GM21619 (cell line): ENCODE measurements at regions not wholly inside any gene's neighbourhood (a gene's known extent, or its start where the extent isn't known, plus 50 kb on each side); places are given as distances from the start of the nearest gene placed in this dataset.

Experiments used
- ATAC-seq: cut with Tn5 transposase; IDR thresholded peaks from one replicate; pipeline ENCODE4 v1.9.1; 2021; ENCODE audit not compliant: unreplicated experiment

DNA sequence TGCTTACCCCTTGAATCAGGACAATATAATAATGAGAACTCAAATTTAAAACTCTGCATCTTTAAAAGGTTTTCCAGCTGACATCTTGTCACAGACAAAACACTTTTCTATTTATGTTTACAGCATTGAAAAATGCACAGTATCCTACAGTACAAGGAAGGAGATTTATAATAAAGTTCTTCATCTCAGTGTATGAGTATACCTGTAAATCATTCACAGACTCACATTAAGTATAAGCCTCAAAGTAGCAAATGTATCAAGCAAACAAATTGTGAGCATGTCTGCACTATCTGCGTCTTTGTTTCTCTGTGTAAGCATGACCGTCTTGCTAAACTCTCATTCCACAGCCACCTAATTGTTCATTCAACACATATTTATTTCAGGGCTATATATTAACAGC is 52.8 kb downstream of the PPP1R2C start:
- no peak for ATAC-seq

DNA sequence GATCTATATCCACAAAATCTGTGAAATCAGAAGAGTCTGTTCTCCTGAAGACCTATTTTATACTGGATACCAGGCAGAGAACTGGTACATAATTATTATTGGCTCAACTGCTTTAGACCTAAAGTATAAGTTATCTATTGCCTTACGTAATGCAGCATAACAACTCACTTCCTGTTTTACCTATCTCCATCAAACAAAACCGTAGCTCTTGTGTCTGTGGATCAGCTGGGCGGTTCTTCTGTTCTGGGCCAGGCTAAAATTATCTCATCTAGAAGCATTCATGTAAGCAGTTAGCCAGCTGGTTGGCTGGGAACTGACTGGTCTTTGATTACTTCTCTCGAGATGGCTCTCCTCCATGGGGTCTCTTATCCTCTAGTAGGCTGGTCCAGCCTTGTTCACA is 57.8 kb downstream of the PPP1R2C start:
- no peak for ATAC-seq

- no peak for ATAC-seq
Observed at GRCh38 chrX:42715701-42716262, 62.2 kb downstream of the PPP1R2C start.

DNA sequence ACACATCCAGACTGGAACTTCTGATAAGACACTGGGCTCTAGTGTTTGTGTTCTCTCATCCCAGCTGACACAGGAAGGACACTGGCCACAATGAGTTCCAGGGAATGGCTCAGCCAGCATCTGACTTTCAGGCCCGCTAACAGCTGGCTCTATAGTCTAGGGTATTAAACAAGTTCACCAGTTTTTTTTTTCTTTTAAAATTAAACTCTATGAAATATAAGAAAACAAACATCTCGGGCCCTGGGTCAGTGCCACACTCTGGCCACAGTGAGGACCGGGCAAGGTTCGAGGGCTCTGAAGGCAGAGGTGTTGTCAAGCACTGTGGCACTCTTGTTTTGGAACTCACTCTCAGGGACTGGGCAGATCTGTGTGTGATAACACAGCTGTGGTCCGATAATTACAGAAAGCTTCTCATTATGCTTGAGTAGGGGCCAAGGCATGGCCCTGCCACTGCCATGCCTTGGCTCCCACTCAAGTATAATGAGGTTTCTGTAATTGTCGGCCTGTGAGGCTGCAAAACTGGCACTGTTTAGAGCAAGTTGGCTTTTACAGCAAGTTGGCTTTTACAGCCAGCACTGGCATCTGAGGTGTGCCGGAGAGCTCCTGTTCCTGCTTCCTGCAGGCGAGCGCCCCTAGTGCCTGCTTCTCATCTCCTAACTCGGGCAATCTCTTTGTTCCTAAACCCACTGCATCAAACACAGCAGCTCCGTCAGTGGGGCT is 62.8 kb downstream of the PPP1R2C start:
- ATAC-seq = no peak

DNA sequence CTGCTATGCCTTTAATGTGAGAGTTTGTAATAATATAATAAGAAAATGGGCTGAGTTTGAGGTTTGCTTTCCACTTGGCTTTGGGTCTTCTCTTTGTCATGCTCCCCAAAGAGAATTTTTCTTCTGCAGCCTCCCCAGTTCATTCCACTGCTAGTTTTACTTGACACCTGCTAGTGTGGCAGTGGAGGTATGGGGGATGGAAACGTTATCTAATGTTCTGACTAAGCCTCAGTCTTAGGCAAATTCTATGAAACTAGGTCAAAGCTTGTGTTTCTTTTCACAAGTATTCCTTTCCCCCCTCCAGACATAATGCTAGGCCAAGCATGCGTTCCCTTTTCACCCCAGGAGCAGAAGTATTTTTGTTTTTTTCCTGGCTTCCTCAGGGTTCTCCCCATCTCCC is 67.5 kb downstream of the PPP1R2C start:
- ATAC-seq = no peak

GRCh38 chrX:42708222-42708621 is 69.7 kb downstream of the PPP1R2C start:
- no peak for ATAC-seq

DNA sequence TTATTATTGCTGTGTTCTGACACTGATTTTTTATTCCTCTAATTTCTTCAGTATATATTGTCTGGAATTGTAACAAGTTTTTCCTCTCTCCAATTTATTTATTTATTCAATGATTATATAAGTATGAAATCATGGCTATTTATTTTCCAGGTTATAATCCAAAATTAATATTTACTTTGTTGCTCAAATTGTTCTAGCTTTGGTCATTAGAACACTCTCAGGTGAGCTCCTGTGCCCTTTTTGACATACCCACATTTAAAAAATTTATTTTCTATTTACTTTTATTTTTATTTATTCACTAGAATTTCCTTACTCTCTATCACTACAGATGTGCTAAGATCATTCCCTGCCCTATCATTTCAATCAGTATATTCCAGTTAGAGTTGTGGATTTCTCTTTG is 70.2 kb downstream of the PPP1R2C start:
- no peak for ATAC-seq

DNA sequence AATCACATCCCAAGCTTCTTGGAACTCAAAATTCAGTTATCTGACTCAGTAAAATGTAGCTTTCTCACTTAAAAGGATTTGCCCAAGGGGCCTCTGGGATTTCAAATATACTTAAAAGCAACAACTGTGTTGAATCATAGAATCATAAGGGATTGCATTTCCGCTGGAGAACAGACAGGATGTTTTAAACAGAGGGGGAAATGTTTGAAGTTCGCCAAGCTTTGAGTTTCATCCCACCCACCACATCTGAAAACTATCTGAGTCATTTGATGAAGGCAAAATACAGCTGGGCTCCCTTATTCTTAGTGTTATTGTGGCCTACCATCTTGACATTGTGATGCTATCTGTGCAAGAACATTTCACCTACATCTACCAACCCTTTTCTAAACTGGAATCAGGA is 73.5 kb downstream of the PPP1R2C start:
- ATAC-seq = no peak

- ATAC-seq = no peak
Observed at GRCh38 chrX:42697544-42697943, 80.4 kb downstream of the PPP1R2C start.

DNA sequence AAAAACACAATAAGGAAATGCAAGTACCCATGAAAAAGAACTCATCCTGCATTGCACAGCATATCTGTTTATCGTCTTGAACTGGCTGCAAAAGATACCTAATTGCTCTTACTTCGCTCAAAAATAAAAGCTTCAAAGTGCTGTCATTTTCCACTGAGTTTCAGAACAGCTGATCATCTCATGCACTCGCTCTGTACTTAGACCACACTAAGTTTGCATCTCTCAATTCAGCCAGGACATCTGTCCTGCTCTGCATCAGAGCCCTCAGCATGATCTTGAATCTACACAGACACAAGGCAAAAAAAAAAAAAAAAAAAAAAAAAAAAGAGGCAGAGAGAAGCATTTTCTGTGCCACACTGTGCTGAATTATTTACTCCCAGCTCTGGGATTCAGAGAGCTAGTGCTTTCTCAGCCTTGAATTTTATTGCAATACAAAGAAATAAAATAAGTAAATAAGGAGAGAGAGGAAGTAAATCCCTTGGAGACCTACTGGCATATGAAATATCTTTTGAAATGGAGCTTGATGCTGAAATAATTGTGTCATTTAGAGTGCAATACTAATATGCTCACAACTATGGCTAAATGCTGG is 81.3 kb downstream of the PPP1R2C start:
- no peak for ATAC-seq

- ATAC-seq = no peak
Observed at GRCh38 chrX:42695800-42696358, 82.1 kb downstream of the PPP1R2C start.

DNA sequence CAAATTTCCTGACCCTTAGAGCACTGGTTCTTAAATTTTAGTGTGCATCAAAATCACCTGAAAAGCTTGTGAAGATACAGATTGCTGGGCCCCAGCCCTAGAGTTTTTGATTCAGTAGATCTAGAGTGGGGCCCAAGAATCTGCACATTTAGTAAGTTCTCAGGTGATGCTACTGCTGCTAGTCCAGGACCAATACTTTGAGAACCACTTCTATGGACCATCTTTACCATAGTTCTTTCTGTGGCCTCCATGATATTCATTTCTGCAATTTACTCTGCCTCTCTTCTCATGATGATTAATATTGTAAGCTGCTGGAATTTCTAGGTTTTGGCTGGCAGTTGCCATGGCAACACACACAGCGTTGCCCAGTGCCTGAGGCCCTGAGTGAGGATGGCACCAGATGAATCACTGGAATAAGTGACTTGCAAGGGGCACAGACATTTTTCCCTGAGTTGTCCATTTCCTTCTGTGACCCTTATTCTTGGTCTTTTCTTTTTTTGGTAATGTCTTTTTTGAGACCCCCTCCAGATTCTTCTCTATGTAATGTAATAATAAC is 83.6 kb downstream of the PPP1R2C start:
- no peak for ATAC-seq

GRCh38 chrX:42691196-42691595 is 86.8 kb downstream of the PPP1R2C start:
- no peak for ATAC-seq

DNA sequence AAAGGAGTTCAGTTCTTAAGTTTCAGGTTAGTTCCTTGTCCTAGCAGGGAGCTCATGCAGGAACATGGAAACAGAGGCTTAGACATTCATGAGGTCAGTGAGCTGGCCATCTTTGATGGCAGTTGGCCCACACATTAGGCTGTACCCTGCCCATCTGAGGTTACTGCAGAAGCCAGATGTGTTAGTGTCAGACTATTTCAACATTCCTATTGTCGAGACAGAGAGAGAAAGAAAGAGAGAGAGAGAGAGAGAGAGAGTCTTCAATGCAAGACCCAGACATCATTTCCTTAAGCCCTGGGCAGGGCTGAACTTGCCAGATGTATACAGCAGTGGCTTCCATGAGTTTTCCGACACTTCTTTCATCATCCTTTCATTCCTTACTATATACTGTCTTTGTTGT is 91.3 kb downstream of the PPP1R2C start:
- no peak for ATAC-seq

- ATAC-seq = no peak
Observed at GRCh38 chrX:42686296-42686695, 91.7 kb downstream of the PPP1R2C start.

GRCh38 chrX:42684065-42684464 is 93.9 kb downstream of the PPP1R2C start:
- no peak for ATAC-seq

GRCh38 chrX:42680666-42681065 is 97.3 kb downstream of the PPP1R2C start:
- no peak for ATAC-seq

DNA sequence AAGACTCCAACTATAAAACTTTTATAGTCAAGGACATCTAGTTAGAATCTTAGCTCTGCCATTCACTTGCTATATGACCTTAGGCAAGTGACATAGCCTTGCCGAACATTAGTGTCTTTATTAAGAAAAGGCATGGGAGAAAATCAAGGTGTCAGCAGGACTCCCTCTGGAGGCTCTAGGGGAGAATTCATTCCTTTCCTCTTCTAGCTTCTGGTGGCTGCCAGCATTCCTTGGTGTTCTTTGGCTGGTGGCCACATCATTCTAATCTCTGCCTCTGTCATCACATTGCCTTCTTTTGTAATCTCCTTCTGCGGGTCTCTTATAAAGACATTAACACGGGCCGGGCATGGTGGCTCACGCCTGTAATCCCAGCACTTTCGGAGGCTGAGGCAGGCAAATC is 99.8 kb downstream of the PPP1R2C start:
- no peak for ATAC-seq

- ATAC-seq = no peak
Observed at GRCh38 chrX:42673301-42673810, 104.6 kb downstream of the PPP1R2C start.

GRCh38 chrX:42664680-42665079 is 113.3 kb downstream of the PPP1R2C start:
- no peak for ATAC-seq

GRCh38 chrX:42628471-42628870 is 149.5 kb downstream of the PPP1R2C start:
- ATAC-seq = no peak

GRCh38 chrX:42627891-42628290 is 150.1 kb downstream of the PPP1R2C start:
- no peak for ATAC-seq
